ENCODE measurements at regions not wholly inside any gene's neighbourhood (a gene's known extent, or its start where the extent isn't known, plus 50 kb on each side); places are given as distances from the start of the nearest gene placed in this dataset.
"Not testable (repeated sequence)": the region's sequence is repeated elsewhere in the genome, so short reads cannot be mapped to it uniquely, and the experiment has no call there.

DNA sequence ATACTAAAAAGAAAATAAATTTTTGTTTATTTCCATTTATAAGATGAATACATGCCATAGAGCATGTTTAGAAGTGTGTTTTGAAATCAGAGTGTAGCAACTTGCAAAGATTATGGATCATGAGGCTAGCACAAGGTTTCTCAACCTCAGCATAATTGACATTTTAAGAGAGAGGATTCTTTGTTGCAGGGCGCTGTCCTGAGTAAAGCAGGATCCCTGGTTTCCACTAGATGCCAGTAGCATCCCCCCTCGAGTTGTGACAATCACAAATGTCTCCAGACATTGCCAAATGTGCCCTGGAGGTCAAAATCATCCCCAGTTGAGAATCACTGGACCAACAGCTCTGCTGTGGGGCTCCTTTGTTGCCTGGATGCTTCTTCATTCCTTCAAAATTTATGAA, 128.5 kb upstream of the RBMS3 start:
- DNase-seq = no peak

DNA sequence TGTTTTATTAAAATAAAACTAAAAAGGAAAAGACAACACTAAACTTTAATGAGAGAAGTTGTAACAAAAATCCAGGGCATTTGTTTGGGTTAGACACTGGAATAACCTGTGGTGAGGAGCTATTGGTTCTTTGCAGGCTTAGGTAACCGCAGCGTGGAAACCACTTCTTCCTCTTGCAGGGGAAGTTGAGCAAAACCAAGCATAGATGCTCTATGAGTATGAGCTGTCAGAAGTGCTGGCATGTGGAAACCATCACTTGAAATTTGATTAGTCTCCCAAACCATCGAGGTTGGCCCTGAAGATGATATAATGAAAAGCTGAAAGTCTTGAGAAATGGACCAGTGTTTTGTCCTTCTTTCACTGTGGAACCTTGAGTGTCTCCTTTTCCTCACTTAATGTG, 127.1 kb upstream of the RBMS3 start:
- no peak for DNase-seq

DNA sequence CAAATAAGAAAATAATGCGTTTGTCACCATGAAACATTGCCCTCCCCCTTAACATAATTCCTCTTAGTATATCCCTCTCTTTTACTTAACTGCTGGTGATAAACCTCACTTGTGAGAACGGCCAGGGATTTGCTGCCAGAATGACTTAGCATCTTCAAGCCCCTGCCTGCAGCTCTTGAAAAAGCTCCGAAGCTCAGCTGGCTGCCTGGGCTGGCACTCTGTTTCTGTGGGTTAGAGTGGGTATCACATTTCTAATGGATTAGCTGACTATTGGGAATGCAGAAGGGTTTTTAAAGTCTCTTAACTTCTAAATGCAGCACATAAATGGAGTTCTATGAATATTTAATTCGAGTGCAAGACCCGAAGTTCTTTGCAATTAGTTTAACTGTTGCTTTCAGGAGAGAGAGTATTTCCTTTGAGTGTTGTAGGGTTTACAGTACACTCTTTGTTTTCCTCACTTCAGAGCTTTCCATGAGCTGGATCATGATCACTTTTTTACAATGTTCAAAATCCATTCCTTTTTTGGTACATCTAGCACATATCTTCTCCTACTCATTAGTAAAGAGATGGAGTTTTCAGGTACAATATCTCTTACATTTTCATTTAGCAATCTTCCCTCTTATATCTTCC, 124.7 kb upstream of the RBMS3 start:
- no peak for DNase-seq

DNA sequence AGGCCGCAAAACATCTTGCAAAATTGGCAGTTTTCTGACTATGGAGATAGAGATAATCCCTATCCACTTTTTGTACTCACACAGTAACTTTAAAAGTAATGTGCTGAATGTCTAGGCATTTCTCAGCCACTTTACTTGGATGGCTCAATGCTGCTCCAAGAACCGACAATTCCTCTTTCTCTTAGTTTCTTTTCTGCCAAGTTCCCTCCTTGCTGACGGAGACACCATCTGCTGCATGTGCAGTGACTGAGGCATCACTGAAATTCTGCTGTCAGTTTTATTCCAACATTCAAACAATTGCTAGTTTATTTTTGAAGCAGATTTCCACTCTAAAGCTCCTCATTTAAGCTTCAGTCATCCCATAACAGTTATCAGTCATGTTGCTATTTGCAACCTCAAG, 116.0 kb upstream of the RBMS3 start:
- no peak for DNase-seq

DNA sequence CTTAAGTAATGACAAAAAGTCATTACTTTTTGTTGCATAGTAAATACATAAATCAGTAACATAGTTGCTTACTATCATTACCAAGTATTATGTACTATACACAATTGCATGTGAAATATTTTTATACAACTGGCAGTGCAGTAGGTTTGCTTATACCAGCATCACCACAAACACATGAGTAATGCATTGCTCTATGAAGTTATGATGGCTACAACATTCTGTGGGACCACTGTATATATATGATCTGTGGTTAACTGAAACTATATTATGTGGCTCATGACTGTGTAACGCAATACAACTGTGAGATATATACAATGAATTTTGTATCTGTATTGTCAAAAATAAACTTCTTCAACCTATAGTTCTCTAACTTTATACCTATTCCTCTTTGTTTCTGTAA, 113.7 kb upstream of the RBMS3 start:
- no peak for DNase-seq

DNA sequence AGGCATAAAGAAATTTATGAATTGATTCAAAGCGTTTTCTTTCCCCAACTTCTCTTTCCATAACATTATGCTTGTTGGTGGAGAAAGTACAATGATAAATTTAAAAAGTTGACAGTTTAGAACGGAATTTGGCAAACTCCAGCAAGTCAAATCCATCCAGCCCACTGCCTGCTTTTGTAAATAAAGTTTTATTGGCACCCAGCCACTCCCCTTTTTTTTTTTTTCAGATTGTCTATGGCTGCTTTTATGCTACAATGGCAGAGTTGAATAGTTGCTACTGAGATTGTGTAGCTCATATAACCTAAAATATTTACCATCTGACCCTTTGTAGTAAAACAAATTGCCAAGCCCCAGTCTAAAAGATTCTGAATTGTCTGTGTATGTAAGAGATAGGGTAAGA, 112.8 kb upstream of the RBMS3 start:
- DNase-seq = no peak

DNA sequence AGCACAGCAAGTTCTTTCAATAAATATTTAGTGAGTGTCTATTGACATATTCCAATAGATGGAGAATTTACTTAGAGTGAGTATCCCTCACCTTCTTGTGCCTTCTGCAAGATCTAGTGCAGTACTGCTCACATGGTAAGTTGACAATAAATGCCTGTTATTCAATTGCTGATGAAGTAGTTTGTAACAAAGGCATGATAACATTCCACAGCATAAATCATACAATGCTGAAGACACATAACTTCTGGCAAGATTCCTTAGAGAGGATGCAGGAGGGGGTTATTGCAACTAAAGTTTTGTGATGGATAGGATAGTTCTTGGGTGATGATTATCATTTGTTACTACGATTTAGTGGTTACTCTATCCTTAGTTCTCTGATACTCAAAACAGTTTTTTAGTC, 112.2 kb upstream of the RBMS3 start:
- DNase-seq = no peak

DNA sequence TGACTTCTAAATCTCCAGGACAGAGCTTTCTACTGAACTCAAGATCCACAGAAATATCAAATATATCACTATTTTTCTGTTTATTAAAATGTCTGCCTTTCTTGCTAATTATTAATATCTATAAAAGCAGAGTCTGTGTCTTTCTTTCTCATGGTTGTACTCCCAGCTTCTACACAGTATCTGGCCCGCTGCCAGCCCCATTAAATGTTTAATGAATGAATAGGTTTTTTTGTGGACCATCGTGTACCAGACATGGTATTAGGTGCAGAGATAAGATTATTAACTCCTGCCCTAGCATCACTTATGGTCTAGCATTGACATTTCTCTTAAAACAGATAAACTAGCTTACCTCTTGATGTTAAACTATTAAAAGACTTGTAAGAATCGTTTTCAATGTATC, 111.4 kb upstream of the RBMS3 start:
- no peak for DNase-seq

DNA sequence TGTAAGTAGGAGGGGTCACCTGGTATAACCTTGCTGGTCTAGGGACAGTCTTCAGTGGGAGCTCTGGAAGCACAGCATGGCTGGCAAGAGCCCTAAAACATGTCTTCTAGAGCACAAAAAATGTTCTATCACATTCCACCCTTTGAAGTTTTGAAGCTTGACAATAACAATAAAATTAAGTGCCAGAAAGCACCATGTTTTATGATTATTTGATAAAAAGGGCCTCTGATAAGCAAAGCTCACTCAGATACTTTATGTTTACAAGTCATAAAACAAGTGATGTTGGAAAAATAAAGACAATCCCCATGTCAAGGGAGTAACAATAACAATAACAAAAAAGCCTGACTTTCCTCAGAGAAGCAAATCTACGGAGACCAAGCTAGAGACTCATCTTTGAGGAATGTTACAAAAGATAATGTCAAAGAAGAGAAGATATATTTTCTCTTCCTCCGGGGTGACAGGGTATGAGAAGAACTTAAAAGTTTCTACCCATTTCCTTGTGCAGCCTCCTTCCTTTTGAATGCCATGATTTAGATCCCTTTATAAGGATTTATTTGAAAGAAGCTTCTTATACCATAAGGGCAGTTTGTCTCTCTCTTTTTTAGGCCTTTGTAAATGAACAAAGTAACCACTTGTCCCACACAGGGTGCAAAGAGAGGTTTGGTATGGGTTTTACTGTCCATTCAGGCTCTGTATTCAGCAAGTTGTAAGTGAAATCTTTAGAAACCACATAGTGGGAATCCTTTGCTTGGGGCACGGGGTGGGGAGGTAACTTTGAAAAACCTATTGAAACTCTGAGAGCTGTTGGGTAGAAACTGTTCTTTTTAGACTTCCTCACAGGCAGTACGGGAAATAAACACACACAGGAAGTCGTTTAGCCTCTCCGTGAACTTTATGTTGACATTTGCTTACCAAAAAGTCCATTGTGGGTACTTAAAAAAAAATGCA, 109.6 kb upstream of the RBMS3 start:
- DNase-seq = no peak

DNA sequence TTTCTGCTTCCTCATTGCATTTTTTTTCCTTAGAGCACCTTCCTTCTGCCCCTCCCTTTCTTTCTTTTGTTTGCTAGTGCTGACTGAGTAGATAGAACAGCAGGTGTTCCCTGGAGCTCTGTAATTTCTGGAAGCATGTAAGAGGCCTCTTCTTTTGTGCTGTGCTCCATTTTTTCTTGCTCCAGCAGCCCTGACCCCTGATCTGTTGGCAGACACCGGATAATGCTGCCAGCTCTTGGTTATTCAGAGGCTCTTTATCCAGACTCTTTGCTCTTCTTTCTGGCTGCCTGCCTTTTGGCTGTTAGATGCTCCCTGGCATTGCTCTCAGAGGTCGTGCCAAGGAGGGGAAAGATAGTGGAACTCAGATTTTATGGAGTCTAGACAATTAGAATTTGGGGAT, 104.4 kb upstream of the RBMS3 start:
- DNase-seq = peak; percentile 47

DNA sequence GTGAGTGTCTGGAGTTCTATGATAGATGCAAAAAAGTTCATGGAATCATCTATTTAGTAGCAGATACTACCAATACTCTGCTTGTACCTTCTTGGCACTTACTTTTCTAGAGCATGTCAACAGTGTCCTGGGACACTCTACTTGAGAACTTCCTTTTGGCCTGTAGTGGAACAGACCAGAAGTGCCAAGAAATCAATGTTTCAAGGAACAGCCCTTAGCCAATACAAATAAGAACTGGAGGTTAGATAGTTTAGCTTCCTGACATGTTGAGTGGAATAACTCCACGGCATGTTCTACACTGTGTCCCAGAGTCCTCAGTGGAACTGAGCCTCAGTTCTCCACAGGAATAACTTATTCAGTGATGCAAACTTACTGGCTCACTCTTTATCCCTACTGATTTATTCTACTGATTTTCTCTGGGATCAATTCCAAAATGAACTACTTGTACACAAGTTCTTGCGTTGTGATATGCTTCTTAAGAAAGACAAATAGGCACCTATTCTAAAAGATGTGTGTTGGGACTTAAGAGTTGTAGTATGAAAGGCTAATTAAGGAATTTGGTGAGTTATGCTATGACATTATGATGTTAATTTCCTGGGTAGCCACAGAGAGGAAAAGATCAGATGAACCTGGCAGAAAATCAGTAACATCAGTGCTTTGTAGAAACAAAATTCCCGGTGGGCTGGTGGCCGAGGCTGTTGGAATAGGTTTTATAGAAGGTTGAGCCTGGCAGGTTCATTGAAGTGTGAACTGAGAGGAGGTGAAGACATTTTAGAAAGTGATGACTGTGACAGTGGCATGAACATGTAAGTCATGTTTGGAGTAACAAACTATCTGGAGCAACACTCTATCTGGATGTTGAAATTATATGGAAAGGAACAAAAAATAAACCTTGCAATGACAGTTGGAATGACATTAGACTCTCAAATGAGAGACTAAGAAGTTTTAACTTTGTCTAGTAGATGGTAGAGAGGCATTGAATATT, 101.8 kb upstream of the RBMS3 start:
- DNase-seq = no peak

DNA sequence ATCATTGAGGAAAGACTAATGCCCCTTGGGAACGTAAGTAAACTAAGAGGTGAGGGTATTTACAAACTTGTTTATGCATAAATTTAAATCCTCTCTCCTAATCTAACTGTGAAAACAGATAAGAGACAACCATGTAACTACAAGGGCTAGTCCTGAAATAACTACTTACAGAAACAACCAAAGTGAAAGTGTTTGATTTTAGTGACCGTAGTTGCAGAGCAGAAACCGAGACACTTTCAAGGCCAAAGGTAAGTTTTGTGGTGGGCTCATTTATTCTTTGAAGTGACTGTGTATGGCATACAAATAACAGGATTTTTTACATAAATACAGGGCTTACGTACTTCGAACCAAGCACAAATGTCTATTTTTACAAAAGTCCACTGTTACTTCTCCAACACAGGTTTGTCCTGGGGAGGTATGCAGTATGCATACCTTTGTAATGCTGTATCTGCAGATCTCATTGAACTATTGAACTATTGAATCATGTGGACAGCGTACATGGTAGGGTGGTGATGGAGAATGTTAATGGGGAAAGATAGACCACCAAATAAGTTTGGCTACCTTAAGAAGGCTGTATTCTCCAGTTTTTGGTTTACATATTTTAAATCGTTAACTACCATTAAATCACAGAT, 99.6 kb upstream of the RBMS3 start:
- DNase-seq = no peak

DNA sequence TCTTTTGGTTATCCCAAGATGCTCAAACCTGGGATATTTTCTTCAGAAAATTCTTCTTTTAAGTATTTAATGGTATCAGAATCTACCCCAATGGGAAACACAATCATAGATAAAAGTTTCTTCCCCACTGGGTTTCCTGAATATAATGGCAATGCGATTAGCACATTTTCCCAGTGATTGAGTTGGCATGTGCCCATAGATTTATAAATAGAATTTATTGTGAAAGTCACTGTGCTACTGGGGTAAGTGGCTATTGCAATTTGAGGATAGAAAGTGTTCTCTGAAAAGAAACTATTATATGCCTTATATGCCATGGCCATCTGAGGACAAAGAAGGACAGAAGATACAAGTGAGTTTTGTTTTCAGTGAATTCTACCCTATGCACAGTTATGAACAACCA, 99.0 kb upstream of the RBMS3 start:
- DNase-seq = no peak

DNA sequence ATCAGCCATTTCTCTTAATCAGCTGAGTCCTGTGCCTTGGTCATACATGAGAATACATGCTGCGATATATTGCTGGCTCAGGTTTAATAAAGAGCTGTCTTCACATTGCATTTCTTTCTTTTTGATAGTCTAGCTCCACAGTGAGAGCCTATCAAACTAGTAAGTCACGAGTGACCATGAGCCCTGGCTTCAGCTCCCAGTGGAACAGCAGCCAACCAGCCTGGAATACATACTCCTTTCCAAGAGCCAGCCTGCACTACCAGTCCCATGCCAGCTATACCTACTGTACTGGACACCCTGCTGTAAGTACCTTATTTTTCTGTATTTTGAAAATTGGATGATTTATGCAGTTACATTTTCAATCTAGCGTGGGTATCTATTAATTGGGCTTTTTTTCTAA, 98.0 kb upstream of the RBMS3 start:
- DNase-seq = not testable (repeated sequence)

DNA sequence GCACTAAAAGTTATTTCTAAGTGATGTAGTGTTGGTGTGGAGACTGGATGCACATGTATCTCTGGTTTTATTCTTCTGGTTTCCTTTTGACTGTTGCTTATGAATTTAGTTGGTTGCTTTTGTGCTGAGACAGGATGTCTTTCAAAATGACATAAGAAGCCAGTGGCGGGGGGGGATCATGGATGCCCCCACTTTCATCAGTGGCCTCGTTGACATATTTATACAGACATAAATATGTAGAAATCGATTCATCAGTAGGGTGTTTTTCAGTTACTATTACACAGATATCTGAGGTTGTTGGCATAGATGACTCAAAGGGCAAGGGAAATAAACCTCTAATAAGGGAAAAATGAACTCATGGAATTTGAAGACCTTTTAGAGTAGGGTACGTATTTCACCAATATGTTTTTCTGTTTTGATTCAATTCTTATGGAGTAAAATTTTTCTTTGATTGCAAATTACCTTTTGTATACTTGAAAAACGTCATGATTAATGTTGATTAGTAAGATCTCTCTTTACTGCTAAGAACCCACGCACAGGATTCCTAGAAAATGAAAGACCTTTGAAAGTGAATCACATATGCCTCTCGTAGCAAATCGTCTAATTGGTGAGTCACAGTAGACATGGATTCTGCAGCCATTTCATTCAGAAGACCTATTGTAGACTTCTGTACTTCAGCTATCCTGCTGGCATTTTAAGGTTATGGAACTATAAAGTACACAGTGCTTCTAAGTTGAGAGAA, 97.4 kb upstream of the RBMS3 start:
- DNase-seq = no peak

DNA sequence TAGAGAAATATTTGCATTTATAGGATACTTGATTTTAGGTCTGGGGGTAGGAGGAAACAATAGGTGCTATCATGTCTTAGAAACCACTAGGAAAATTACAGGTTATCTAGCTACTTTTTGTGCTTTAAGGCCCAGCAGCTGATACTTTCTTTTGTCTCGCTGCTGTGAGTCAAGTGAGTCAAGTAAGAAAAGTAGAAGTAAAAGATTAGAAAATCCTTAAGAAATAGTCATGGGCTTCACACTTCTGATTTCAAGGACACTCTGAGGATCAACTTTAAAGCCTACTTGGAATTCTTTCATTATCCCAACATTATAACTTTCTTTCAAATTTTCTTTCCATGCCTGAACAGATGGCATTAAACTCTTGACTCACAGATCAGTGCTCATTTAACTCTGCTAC, 95.2 kb upstream of the RBMS3 start:
- no peak for DNase-seq

DNA sequence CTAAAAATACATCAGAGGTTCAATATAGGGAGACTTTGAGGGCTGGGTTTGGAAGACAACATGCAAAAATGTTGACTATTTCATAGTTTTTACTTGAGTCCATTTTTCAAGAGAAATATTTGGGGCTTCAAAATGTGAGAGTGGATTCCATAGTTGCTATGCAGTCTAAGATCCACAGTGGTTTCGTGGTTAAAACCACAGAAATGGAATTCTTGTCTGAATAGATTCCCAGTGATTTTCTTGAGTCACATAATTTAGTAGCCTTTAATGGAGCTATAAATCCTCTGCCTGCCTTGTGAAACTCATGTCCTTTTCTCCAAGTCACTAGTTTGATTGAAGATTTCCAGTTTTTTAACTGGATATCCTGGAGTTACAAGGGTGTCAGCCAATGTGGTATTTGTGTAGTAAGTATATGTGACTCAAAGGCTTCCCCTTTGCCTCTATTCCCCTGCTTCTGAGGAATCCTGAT, 94.7 kb upstream of the RBMS3 start:
- no peak for DNase-seq

DNA sequence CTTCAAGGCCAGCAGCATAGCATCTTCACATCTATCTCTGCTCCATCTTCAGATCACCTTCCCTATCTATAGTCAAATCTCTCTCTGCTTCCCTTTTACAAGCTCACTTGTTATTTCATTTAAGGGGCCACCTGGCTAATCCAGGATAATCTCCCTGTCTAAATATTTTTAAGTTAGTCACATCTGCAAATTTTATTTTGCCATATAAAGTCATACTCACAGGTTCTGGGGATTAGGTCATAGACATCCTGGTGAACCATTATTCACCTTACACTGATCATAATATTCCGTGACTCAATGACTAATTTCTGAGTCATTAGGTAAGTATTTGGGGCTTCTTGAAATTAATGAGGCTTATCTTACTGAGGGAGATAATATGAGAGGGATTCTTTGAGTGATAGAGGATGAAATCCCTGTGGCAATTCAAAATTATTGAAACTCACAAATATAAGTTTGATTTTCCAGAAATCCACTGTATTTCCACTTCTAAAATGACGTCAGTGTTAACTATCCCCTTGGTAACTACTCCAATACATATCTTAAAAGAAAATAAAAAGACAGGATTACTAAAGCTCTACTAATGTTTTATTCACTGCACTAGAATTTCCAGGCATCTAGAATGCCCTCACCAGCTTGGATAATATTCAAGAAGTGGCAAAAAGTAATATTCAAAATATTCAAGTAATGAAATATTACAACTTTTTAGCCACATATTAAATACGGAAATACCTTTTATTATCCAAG, 93.7 kb upstream of the RBMS3 start:
- no peak for DNase-seq

DNA sequence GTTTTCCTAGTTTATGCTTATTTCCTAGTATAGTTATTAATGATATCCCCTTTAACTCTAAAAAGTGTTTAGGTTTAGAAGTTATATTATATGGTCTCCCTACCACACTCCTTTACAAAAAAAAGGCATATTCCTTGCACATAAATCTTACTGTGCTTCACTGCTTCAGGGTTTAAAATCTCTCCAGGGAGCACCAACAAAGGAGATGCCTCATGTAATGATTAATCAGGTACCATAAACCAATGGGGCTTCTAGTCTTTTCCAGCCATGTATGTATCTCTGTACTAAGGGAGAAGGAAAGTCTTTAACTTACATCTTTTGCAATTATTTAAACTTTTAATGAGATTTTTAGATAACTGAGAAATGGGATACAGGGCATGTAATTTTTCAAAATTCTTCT, 91.5 kb upstream of the RBMS3 start:
- no peak for DNase-seq

DNA sequence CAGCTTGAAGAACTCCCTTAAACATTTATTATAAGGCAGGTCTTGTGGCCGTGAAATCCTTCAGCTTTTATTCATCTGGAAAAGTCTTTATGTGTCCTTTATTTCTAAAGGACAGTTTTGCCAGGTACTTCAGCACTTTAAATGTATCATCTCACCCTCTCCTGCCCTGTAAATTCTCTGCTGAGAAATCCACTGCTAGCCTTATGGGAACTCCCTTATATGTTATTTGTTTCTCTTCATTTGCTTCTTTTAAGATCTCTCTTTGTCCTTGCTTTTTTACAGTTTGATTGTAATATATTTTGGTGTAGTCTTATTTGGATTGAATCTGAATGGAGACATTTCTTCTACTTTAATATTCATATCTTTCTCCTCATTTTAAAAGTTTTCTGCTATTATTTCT, 86.7 kb upstream of the RBMS3 start:
- DNase-seq = no peak

DNA sequence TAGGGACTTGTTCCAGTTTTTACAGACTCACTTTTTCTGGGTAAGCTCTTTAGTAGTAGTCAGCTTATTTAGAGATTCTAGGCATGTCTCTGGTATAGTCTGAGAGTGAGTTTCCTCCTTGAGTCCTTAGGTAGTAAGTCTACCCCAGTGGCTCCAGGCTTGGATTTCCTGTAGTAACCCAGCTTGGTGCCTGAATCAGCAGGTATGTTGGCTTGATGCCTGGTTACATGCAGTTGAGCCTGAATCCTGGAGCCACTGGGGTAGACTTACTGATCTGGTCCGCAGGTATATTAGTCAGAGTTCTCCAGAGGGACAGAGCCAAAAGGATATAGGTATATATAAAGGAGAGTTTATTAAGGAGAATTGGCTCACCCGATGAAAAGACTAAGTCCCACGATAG, 85.8 kb upstream of the RBMS3 start:
- DNase-seq = no peak
